Activated CD4-positive, alpha-beta T cell treated with anti-CD3 and anti-CD28 coated beads, Interleukin-2, amount 10 ng/mL, durations not matched to agents 7 days and 5 days (primary cell): ENCODE measurements at regions not wholly inside any gene's neighbourhood (a gene's known extent, or its start where the extent isn't known, plus 50 kb on each side); places are given as distances from the start of the nearest gene placed in this dataset.

ENCODE experiments used
- CTCF ChIA-PET: fragments of 350-600 bp; sonication (Branson Sonifier 250); formaldehyde crosslinking; loops from one replicate; lab custom pipeline; 2021; ENCODE audit warnings: antibody characterized with exemption; lab: Charles Lee
- POLR2A ChIA-PET: fragments of 350-600 bp; sonication (Branson Sonifier 250); formaldehyde crosslinking; loops from one replicate; lab custom pipeline; 2021; ENCODE audit warnings: antibody characterized with exemption; lab: Charles Lee
- DNase-seq: peaks from one replicate; pipeline ENCODE4 v3.0.0-alpha.2; 2020
- H3K27ac Mint-ChIP-seq: one replicate; pipeline ENCODE4 v1.8.0; 2021; ENCODE audit warnings: mild to moderate bottlenecking, moderate library complexity, mixed read lengths
- H3K27me3 Mint-ChIP-seq: one replicate; pipeline ENCODE4 v1.8.0; 2021; ENCODE audit warnings: mixed read lengths
- H3K36me3 Mint-ChIP-seq: one replicate; pipeline ENCODE4 v1.8.0; 2021; ENCODE audit warnings: low read depth, mixed read lengths
- H3K4me1 Mint-ChIP-seq: one replicate; pipeline ENCODE4 v1.8.0; 2021; ENCODE audit warnings: mixed read lengths
- H3K4me3 Mint-ChIP-seq: one replicate; pipeline ENCODE4 v1.8.0; 2021; ENCODE audit warnings: mild to moderate bottlenecking, moderate library complexity, mixed read lengths
- H3K9me3 Mint-ChIP-seq: one replicate; pipeline ENCODE4 v1.8.0; 2021; ENCODE audit warnings: mixed read lengths

- Mint-ChIP-seq H3K36me3 (no peaks in the 10 kb centered on the region), H3K4me1 (no peaks in the 10 kb centered on the region), H3K27ac (no peak overlapping the region), H3K27me3 (no peaks in the 10 kb centered on the region), H3K9me3 (peaks cover 7% of the 10 kb centered on the region), H3K4me3 (no peak overlapping the region)
- DNase-seq: no peak
- CTCF ChIA-PET: no interaction called here
- POLR2A ChIA-PET: no interaction called here
Observed at GRCh38 chr16:86410529-86410928, 99.8 kb upstream of the FOXF1 start.

GRCh38 chr16:86411897-86412296 is 98.4 kb upstream of the FOXF1 start:
- H3K9me3 Mint-ChIP-seq: peaks cover 7% of the 10 kb centered on the region
- DNase-seq: no peak
- no peaks in the 10 kb centered on the region for H3K27me3 Mint-ChIP-seq
- no peaks in the 10 kb centered on the region for H3K36me3 Mint-ChIP-seq
- no peak overlapping the region for H3K27ac Mint-ChIP-seq
- H3K4me1 Mint-ChIP-seq: no peaks in the 10 kb centered on the region
- CTCF ChIA-PET: no interaction called here
- POLR2A ChIA-PET: no interaction called here
- no peak overlapping the region for H3K4me3 Mint-ChIP-seq

GRCh38 chr16:86414991-86415740 is 95.2 kb upstream of the FOXF1 start:
- peaks cover 8% of the 10 kb centered on the region for H3K9me3 Mint-ChIP-seq
- no peaks in the 10 kb centered on the region for H3K4me1 Mint-ChIP-seq
- no peak overlapping the region for H3K27ac Mint-ChIP-seq
- POLR2A ChIA-PET: no interaction called here
- H3K36me3 Mint-ChIP-seq: no peaks in the 10 kb centered on the region
- DNase-seq: no peak
- CTCF ChIA-PET: no interaction called here
- H3K27me3 Mint-ChIP-seq: no peaks in the 10 kb centered on the region
- no peak overlapping the region for H3K4me3 Mint-ChIP-seq

GRCh38 chr16:86418981-86419380 is 91.3 kb upstream of the FOXF1 start:
- H3K4me3 Mint-ChIP-seq: no peak overlapping the region
- no peak overlapping the region for H3K27ac Mint-ChIP-seq
- POLR2A ChIA-PET: no interaction called here

GRCh38 chr16:86419518-86419917 is 90.8 kb upstream of the FOXF1 start:
- Mint-ChIP-seq H3K9me3 (peaks cover 8% of the 10 kb centered on the region), H3K4me3 (no peak overlapping the region), H3K27me3 (no peaks in the 10 kb centered on the region), H3K27ac (no peak overlapping the region), H3K36me3 (no peaks in the 10 kb centered on the region), H3K4me1 (no peaks in the 10 kb centered on the region)
- POLR2A ChIA-PET: no interaction called here
- CTCF ChIA-PET: no interaction called here
- no peak for DNase-seq

More at GRCh38 chr16:86418981-86419380, 91.3 kb upstream of the FOXF1 start:
- Mint-ChIP-seq H3K27me3 (no peaks in the 10 kb centered on the region), H3K4me1 (no peaks in the 10 kb centered on the region), H3K36me3 (no peaks in the 10 kb centered on the region), H3K9me3 (peaks cover 8% of the 10 kb centered on the region)
- CTCF ChIA-PET: no interaction called here
- DNase-seq: no peak

- Mint-ChIP-seq H3K9me3 (peaks cover 8% of the 10 kb centered on the region), H3K4me3 (no peak overlapping the region), H3K27me3 (no peaks in the 10 kb centered on the region), H3K4me1 (no peaks in the 10 kb centered on the region), H3K27ac (no peak overlapping the region), H3K36me3 (no peaks in the 10 kb centered on the region)
- POLR2A ChIA-PET: no interaction called here
- CTCF ChIA-PET: no interaction called here
- no peak for DNase-seq
Observed at GRCh38 chr16:86421995-86422394, 88.3 kb upstream of the FOXF1 start.

GRCh38 chr16:86424398-86424797 is 85.9 kb upstream of the FOXF1 start:
- Mint-ChIP-seq H3K9me3 (peaks cover 8% of the 10 kb centered on the region), H3K27ac (no peak overlapping the region), H3K27me3 (no peaks in the 10 kb centered on the region), H3K4me1 (no peaks in the 10 kb centered on the region), H3K36me3 (no peaks in the 10 kb centered on the region), H3K4me3 (no peak overlapping the region)
- CTCF ChIA-PET: no interaction called here
- POLR2A ChIA-PET: no interaction called here
- DNase-seq: no peak

- ChIA-PET CTCF (no interaction called here), POLR2A (no interaction called here)
- no peaks in the 10 kb centered on the region for H3K36me3 Mint-ChIP-seq
- H3K9me3 Mint-ChIP-seq: peaks cover 8% of the 10 kb centered on the region
- no peak overlapping the region for H3K4me3 Mint-ChIP-seq
- H3K27ac Mint-ChIP-seq: no peak overlapping the region
- no peaks in the 10 kb centered on the region for H3K27me3 Mint-ChIP-seq
- H3K4me1 Mint-ChIP-seq: no peaks in the 10 kb centered on the region
- DNase-seq: no peak
Observed at GRCh38 chr16:86424985-86425384, 85.3 kb upstream of the FOXF1 start.

- Mint-ChIP-seq H3K9me3 (peaks cover 5% of the 10 kb centered on the region), H3K4me3 (no peak overlapping the region), H3K36me3 (no peaks in the 10 kb centered on the region), H3K27me3 (no peaks in the 10 kb centered on the region), H3K4me1 (no peaks in the 10 kb centered on the region), H3K27ac (no peak overlapping the region)
- ChIA-PET CTCF (no interaction called here), POLR2A (no interaction called here)
- no peak for DNase-seq
Observed at GRCh38 chr16:86426063-86426642, 84.2 kb upstream of the FOXF1 start.

- Mint-ChIP-seq H3K4me1 (no peaks in the 10 kb centered on the region), H3K27ac (no peak overlapping the region), H3K9me3 (no peaks in the 10 kb centered on the region), H3K36me3 (no peaks in the 10 kb centered on the region), H3K27me3 (no peaks in the 10 kb centered on the region), H3K4me3 (no peak overlapping the region)
- DNase-seq: no peak
- ChIA-PET CTCF (no interaction called here), POLR2A (no interaction called here)
Observed at GRCh38 chr16:86427433-86427851, 82.9 kb upstream of the FOXF1 start.

GRCh38 chr16:86428729-86429517 is 81.4 kb upstream of the FOXF1 start:
- H3K27ac Mint-ChIP-seq: no peak overlapping the region
- no peak for DNase-seq
- no peaks in the 10 kb centered on the region for H3K36me3 Mint-ChIP-seq
- ChIA-PET POLR2A (no interaction called here), CTCF (no interaction called here)
- H3K27me3 Mint-ChIP-seq: no peaks in the 10 kb centered on the region
- H3K4me1 Mint-ChIP-seq: no peaks in the 10 kb centered on the region
- no peak overlapping the region for H3K4me3 Mint-ChIP-seq
- H3K9me3 Mint-ChIP-seq: no peaks in the 10 kb centered on the region

- ChIA-PET CTCF (no interaction called here), POLR2A (no interaction called here)
- DNase-seq: no peak
- Mint-ChIP-seq H3K27me3 (no peaks in the 10 kb centered on the region), H3K4me1 (no peaks in the 10 kb centered on the region), H3K36me3 (no peaks in the 10 kb centered on the region), H3K4me3 (no peak overlapping the region), H3K9me3 (no peaks in the 10 kb centered on the region), H3K27ac (no peak overlapping the region)
Observed at GRCh38 chr16:86429663-86430062, 80.7 kb upstream of the FOXF1 start.

- Mint-ChIP-seq H3K27me3 (no peaks in the 10 kb centered on the region), H3K4me3 (no peak overlapping the region), H3K9me3 (no peaks in the 10 kb centered on the region), H3K4me1 (no peaks in the 10 kb centered on the region), H3K27ac (no peak overlapping the region), H3K36me3 (no peaks in the 10 kb centered on the region)
- CTCF ChIA-PET: no interaction called here
- DNase-seq: no peak
- POLR2A ChIA-PET: no interaction called here
Observed at GRCh38 chr16:86430814-86431213, 79.5 kb upstream of the FOXF1 start.
